Activated CD8-positive, alpha-beta T cell treated with anti-CD3 and anti-CD28 coated beads for 36 hours (primary cell): ENCODE measurements at regions not wholly inside any gene's neighbourhood (a gene's known extent, or its start where the extent isn't known, plus 50 kb on each side); places are given as distances from the start of the nearest gene placed in this dataset.

Experiments
- ATAC-seq: fragments of 200-7000 bp; cut with Tn5 transposase; one replicate; pipeline ENCODE4 v1.10.0; 2021; ENCODE audit warnings: mild to moderate bottlenecking, moderate library complexity
- CTCF ChIA-PET: fragments of 350-600 bp; sonication (Branson Sonifier 250); formaldehyde crosslinking; loops from one replicate; lab custom pipeline; 2021; ENCODE audit warnings: antibody characterized with exemption; lab: Charles Lee
- POLR2A ChIA-PET: fragments of 350-600 bp; sonication (Branson Sonifier 250); formaldehyde crosslinking; loops from one replicate; lab custom pipeline; 2021; ENCODE audit warnings: antibody characterized with exemption; lab: Charles Lee
- DNase-seq: peaks from one replicate; pipeline ENCODE4 v3.0.0-alpha.2; 2020
- H3K27ac Mint-ChIP-seq: one replicate; pipeline ENCODE4 v1.8.0; 2021; ENCODE audit warnings: mild to moderate bottlenecking, mixed read lengths
- H3K27me3 Mint-ChIP-seq: one replicate; pipeline ENCODE4 v1.8.0; 2021; ENCODE audit warnings: mixed read lengths
- H3K36me3 Mint-ChIP-seq: one replicate; pipeline ENCODE4 v1.8.0; 2021; ENCODE audit warnings: low read depth, mixed read lengths
- H3K4me1 Mint-ChIP-seq: one replicate; pipeline ENCODE4 v1.8.0; 2021; ENCODE audit warnings: low read depth, mixed read lengths
- H3K4me3 Mint-ChIP-seq: one replicate; pipeline ENCODE4 v1.8.0; 2021; ENCODE audit warnings: mild to moderate bottlenecking, moderate library complexity, mixed read lengths
- H3K9me3 Mint-ChIP-seq: one replicate; pipeline ENCODE4 v1.8.0; 2021; ENCODE audit warnings: mixed read lengths
- intact Hi-C: fragments of 100-400 bp; cut with micrococcal nuclease; formaldehyde crosslinking; loops from one replicate; pipeline ENCODE4 v1.10.0; 2022
- TF ChIP-seq, protein P1 (sequence below): fragments of 200-600 bp; IDR thresholded peaks from one replicate; pipeline ENCODE4 v1.8.0; 2022; ENCODE audit warnings: antibody characterized with exemption, mild to moderate bottlenecking

DNA sequence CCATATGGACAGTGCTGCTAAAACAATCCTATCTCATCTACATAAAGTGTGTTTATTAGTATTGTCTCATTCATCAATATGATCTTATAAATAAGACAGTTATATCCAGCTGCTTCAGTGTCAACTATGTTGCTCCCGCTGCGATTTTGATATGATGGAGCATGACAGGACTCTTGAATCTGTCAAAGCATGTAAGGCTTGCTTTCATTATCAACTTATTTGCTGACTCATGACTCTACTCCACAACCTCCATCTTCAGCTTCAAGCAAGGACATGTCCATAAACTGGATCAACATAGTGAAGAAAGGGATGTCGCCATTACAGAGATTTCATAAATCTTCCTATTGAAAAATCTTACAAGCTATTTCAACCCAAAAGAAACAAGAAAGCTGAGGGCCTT is 2812.6 kb downstream of the PCDH9 start:
- POLR2A ChIA-PET, result no interaction called here
- intact Hi-C loops, result no loop called here
- H3K9me3 Mint-ChIP-seq, result no peaks in the 10 kb centered on the region
- no peak overlapping the region for H3K27ac Mint-ChIP-seq
- TF ChIP-seq, protein P1, sequence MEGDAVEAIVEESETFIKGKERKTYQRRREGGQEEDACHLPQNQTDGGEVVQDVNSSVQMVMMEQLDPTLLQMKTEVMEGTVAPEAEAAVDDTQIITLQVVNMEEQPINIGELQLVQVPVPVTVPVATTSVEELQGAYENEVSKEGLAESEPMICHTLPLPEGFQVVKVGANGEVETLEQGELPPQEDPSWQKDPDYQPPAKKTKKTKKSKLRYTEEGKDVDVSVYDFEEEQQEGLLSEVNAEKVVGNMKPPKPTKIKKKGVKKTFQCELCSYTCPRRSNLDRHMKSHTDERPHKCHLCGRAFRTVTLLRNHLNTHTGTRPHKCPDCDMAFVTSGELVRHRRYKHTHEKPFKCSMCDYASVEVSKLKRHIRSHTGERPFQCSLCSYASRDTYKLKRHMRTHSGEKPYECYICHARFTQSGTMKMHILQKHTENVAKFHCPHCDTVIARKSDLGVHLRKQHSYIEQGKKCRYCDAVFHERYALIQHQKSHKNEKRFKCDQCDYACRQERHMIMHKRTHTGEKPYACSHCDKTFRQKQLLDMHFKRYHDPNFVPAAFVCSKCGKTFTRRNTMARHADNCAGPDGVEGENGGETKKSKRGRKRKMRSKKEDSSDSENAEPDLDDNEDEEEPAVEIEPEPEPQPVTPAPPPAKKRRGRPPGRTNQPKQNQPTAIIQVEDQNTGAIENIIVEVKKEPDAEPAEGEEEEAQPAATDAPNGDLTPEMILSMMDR, result no peak
- H3K36me3 Mint-ChIP-seq, result no peaks in the 10 kb centered on the region
- CTCF ChIA-PET, result no interaction called here
- no peaks in the 10 kb centered on the region for H3K27me3 Mint-ChIP-seq
- no peaks in the 10 kb centered on the region for H3K4me1 Mint-ChIP-seq
- H3K4me3 Mint-ChIP-seq, result no peak overlapping the region
- ATAC-seq, result no peak
- DNase-seq, result no peak

DNA sequence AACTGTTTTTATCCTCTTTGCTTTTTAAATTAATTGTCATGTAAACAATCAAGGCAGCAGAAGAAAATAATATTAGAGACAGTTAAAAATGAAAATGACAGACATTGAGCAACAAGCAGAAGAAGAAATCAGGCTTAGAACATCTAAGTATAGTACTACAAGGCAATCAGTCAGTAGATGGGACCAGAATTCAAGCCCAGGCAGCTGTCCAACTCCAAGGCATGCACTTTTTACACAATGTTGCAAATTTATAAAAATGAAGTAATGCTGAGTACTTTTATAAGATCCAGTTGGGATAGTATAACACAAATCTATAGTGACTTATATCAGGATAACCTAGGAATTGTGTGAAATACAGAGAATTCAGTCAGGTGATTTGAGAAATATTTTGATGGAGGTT is 2815.8 kb downstream of the PCDH9 start:
- Mint-ChIP-seq H3K4me1 (no peaks in the 10 kb centered on the region), H3K27ac (no peak overlapping the region), H3K36me3 (no peaks in the 10 kb centered on the region), H3K9me3 (peaks cover 2% of the 10 kb centered on the region), H3K27me3 (no peaks in the 10 kb centered on the region), H3K4me3 (no peak overlapping the region)
- ChIA-PET POLR2A (no interaction called here), CTCF (no interaction called here)
- no peak for DNase-seq
- TF ChIP-seq, protein P1, result no peak
- intact Hi-C loops, result no loop called here
- ATAC-seq, result no peak

DNA sequence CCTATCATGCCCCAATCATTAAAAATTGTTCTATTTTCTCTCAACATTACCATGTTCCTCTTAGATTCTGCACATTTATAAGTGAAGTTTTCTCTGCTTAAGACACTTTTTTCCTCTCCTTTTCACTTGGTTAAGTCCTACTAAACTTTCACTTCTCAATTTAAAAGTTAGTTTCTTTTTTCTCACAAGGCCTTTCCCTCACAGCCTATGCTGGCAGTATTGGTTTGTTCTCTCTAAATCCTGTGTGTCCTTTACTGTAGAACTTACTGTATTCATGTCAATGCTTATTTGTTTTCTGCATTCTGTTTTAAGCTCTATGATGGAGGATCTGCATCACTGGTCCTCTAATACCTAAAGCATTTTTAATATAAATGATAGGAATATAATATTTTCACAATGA is 2816.6 kb downstream of the PCDH9 start:
- Mint-ChIP-seq H3K36me3 (no peaks in the 10 kb centered on the region), H3K4me1 (no peaks in the 10 kb centered on the region), H3K27me3 (no peaks in the 10 kb centered on the region), H3K4me3 (no peak overlapping the region), H3K27ac (no peak overlapping the region), H3K9me3 (peaks cover 2% of the 10 kb centered on the region)
- ChIA-PET CTCF (no interaction called here), POLR2A (no interaction called here)
- intact Hi-C loops, result no loop called here
- no peak for DNase-seq
- TF ChIP-seq, protein P1, result no peak
- no peak for ATAC-seq

DNA sequence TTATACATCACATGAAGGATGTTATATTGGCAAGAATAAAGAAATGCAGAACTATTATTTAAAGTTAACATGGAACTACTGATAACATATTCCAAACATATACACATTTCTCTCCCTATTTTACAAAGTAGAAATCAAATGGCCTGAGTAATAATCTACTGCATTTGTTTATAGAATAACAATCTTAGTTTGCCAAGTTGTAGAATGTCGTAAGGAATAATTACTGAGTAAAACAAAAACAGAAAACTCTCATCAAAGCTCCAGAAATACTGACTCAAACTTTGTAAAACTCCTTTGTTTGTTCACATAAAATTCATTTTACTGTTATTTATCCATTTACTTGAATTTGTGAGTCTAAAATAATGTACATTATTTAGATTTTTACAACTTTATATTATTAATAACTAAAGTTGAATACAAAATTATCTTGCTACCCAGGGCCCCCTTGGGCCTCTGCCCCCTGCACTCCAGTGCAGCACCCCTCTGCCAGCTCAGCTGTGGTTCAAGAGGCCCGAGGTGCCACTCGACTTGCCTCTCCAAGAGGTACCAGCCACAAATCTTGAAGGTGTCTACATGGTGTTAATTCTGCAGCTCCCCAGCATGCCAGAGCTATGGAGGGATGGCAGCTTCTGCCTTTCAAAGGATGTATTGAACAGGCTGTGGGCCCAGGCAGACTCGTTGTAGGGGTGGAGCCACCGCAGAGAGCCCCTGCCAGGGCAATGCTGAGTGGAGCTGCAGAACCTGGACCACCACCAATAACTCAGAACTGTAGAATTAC is 2819.7 kb downstream of the PCDH9 start:
- Mint-ChIP-seq H3K27me3 (no peaks in the 10 kb centered on the region), H3K4me3 (no peak overlapping the region), H3K27ac (no peak overlapping the region), H3K36me3 (no peaks in the 10 kb centered on the region), H3K9me3 (peaks cover 13% of the 10 kb centered on the region), H3K4me1 (no peaks in the 10 kb centered on the region)
- TF ChIP-seq, protein P1, result no peak
- intact Hi-C loops, result no loop called here
- ATAC-seq (no peak), DNase-seq (no peak)
- CTCF ChIA-PET, result no interaction called here
- POLR2A ChIA-PET, result no interaction called here

DNA sequence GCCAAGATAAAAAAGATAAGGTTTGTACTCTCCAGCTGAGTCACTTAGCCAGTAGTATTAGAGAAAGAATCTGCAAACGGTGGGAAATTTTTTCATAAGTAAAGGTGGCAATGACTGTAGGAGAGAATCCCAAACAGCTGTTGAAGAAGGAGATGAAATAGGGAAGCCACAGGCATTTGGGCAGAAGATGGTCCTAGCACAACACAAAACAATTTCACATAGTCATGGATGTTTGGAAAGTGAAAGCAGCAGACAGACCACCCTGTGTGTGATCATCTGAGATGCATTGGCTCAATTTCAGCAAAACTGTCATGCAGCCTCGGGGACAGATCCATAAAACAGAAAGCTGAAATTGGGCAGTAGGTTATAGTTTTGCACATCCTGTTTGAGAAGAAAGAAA is 2832.4 kb downstream of the PCDH9 start:
- no peaks in the 10 kb centered on the region for H3K27me3 Mint-ChIP-seq
- no peaks in the 10 kb centered on the region for H3K9me3 Mint-ChIP-seq
- intact Hi-C loops, result no loop called here
- ChIA-PET POLR2A (no interaction called here), CTCF (no interaction called here)
- H3K4me3 Mint-ChIP-seq, result no peak overlapping the region
- no peaks in the 10 kb centered on the region for H3K36me3 Mint-ChIP-seq
- TF ChIP-seq, protein P1, result no peak
- no peak for DNase-seq
- H3K4me1 Mint-ChIP-seq, result no peaks in the 10 kb centered on the region
- ATAC-seq, result no peak
- H3K27ac Mint-ChIP-seq, result no peak overlapping the region
